Pancreas (tissue), 10 donors: ENCODE measurements at regions not wholly inside any gene's neighbourhood (a gene's known extent, or its start where the extent isn't known, plus 50 kb on each side); places are given as distances from the start of the nearest gene placed in this dataset.

Source experiments
- ATAC-seq, 4 donors: fragments of 200-7000 bp; cut with Tn5 transposase; one replicate each; pipeline versions ENCODE4 v1.8.0 to v1.9.1; 2020; ENCODE audit warnings: mild to moderate bottlenecking in 4 of 4, moderate library complexity in 4 of 4
- DNase-seq, 6 donors: peaks; one replicate each; pipeline ENCODE4 v3.0.0-alpha.2; 2020
- FAIRE-seq: peaks from 2 replicates; lab custom pipeline; 2012; peaks lifted over from hg19 to GRCh38; lab: Jason Lieb, UNC
- H3K27ac ChIP-seq, 4 donors: fragments of 200-600 bp; sonication (generic); 1 replicate in 3 of 4; 2 replicates in 1 of 4; pipeline versions ENCODE4 v1.5.0 to v1.8.0; 2020
- H3K27me3 ChIP-seq, 4 donors: fragments of 200-600 bp; one replicate each; pipeline ENCODE4 v1.8.0; 2021
- H3K36me3 ChIP-seq, 3 donors: fragments of 200-600 bp; sonication (generic) in 1 of 3; one replicate each; pipeline versions ENCODE4 v1.5.0 to v1.8.0; 2020 to 2021
- H3K4me1 ChIP-seq, 3 donors: fragments of 200-600 bp; one replicate each; pipeline ENCODE4 v1.8.0; 2021
- H3K4me3 ChIP-seq, 4 donors: fragments of 200-600 bp; sonication (generic) in 2 of 4; one replicate each; pipeline versions ENCODE4 v1.5.0 to v1.8.0; 2020 to 2021
- H3K9me3 ChIP-seq, 4 donors: fragments of 200-600 bp; one replicate each; pipeline ENCODE4 v1.8.0; 2021
- WGBS, 2 donors: extraction: QIAGEN DNeasy Blood & Tissue Kit; methylation state at CpG; one replicate each; pipeline ENCODE4 v1.1.7; 2013; 5-methylcytosine and 5-hydroxymethylcytosine counted together
- intact Hi-C, 3 donors: fragments of 100-400 bp; cut with DNase I; formaldehyde crosslinking; loops; one replicate each; pipeline versions ENCODE4 v1.11.1 to v1.14.2; 2022
- TF ChIP-seq, protein P1 (sequence below), 4 donors: fragments of 200-600 bp; sonication (generic) in 3 of 4; IDR thresholded peaks; one replicate each; pipeline versions ENCODE4 v1.5.0 to v1.8.0; 2021; ENCODE audit warnings: antibody characterized with exemption in 4 of 4
- donor health status: healthy with polysubstance abuse.
- donor health status: DM: no; HTN: no; CAD: no; lungs with moderate emphysema.
- donor health status: DM: no; HTN: no; CAD: no.
- donor health status: control.
- donor health status: control.
- donor health status: Bipolar disorder and iron deficiency.
- donor health status: DM: yes; HTN: yes; CAD: no.
- donor health status: DM: no; HTN: no; CAD: no.
- donor health status: DM: no; HTN: no; CAD: no.
- donor health status: DM: yes; HTN: yes; CAD: no.

DNA sequence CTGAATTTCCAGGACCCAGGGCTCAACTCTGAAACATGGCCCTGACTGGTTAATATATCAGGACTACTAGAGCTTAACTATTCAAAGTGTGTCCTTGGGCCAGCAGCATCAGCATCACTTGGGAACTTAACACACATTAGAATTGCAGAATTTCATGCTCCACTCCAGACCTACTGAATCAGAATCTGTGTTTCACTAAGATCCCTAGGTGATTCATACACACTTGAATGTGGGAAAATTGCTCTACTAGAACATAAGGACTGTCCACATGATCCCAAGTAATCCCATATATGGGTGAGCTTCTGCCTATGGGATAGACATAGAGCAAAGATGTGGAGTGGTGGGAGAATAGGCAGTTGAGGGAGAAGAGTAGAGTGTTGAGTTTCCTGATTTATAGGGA, 192.5 kb upstream of the CLNK start:
- Histone ChIP-seq H3K4me1 (no peaks in the 10 kb centered on the region), H3K27ac (no peak overlapping the region), H3K27me3 (no peaks in the 10 kb centered on the region), H3K36me3 (no peaks in the 10 kb centered on the region), H3K4me3 (no peak overlapping the region), H3K9me3 (no peaks in the 10 kb centered on the region)
- no peak for ATAC-seq
- FAIRE-seq: no peak
- intact Hi-C loops: no loop called here
- no peak for DNase-seq
- TF ChIP-seq, protein P1, sequence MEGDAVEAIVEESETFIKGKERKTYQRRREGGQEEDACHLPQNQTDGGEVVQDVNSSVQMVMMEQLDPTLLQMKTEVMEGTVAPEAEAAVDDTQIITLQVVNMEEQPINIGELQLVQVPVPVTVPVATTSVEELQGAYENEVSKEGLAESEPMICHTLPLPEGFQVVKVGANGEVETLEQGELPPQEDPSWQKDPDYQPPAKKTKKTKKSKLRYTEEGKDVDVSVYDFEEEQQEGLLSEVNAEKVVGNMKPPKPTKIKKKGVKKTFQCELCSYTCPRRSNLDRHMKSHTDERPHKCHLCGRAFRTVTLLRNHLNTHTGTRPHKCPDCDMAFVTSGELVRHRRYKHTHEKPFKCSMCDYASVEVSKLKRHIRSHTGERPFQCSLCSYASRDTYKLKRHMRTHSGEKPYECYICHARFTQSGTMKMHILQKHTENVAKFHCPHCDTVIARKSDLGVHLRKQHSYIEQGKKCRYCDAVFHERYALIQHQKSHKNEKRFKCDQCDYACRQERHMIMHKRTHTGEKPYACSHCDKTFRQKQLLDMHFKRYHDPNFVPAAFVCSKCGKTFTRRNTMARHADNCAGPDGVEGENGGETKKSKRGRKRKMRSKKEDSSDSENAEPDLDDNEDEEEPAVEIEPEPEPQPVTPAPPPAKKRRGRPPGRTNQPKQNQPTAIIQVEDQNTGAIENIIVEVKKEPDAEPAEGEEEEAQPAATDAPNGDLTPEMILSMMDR (IDR thresholded peaks at IDR 0.05): no peak

DNA sequence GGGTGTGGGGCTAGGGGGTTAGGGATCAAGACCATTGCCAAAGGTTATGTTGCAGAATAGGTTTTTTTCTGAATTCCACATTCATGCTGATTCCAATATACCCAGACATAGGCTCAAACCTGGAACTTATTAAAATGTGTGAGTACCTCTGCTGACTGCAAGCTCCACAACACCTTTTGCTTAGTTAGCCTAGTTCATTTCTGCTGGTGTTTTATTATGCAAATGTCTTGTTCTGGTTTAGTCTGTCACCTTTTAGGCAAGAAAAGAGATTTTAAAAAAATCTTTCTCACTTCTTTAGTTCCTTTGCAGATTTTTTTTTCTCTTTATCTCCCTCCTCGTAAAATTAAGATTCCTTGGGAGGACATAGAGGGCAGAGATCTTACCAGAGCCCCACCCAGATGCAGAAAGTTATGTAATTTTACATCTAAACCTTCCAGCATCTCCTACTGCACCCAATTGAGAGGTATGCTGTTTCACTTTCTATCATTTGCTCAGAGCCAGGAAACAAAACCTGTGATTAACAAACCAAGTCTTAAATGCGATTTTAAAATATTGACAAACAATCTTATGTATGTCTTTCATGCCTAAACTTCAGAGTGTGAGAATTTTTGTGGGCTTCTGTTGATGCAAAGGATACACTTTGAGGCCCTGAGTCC, 190.7 kb upstream of the CLNK start:
- FAIRE-seq (no peak), ATAC-seq (no peak), DNase-seq (no peak)
- no peak overlapping the region for H3K4me3 ChIP-seq
- no peaks in the 10 kb centered on the region for H3K9me3 ChIP-seq
- no peaks in the 10 kb centered on the region for H3K4me1 ChIP-seq
- H3K36me3 ChIP-seq: no peaks in the 10 kb centered on the region
- 56 to 59% methylated on average over 2 of the region's 2 CpGs for WGBS, 2 donors
- intact Hi-C loops: no loop called here
- H3K27ac ChIP-seq: no peak overlapping the region
- TF ChIP-seq, protein P1 (IDR thresholded peaks at IDR 0.05): no peak
- no peaks in the 10 kb centered on the region for H3K27me3 ChIP-seq

DNA sequence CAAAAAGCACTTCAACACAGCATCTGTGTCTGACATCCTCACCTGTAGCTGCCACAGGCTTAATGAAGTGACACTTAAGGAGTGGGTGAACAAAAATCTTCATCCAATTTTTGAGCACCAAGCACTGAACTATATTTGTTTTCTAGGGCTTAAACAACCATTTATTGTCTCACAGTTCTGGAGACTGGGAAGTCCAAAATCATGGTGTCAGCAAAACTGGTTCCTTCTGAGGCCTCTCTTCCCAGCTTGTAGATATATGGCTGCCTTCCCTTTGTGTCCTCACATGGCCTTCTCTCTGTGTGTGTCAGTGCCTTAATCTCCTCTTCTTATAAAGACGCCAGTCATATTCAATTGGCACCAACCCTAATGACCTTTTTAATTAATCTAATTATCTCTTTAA, 189.2 kb upstream of the CLNK start:
- ATAC-seq (no peak), DNase-seq (no peak), FAIRE-seq (no peak)
- H3K4me3 ChIP-seq: no peak overlapping the region
- H3K4me1 ChIP-seq: no peaks in the 10 kb centered on the region
- TF ChIP-seq, protein P1 (IDR thresholded peaks at IDR 0.05): no peak
- no peaks in the 10 kb centered on the region for H3K27me3 ChIP-seq
- WGBS, 2 donors: 52 to 55% methylated on average over 1 of the region's 1 CpG
- no peaks in the 10 kb centered on the region for H3K9me3 ChIP-seq
- H3K36me3 ChIP-seq: no peaks in the 10 kb centered on the region
- intact Hi-C loops: no loop called here
- no peak overlapping the region for H3K27ac ChIP-seq

DNA sequence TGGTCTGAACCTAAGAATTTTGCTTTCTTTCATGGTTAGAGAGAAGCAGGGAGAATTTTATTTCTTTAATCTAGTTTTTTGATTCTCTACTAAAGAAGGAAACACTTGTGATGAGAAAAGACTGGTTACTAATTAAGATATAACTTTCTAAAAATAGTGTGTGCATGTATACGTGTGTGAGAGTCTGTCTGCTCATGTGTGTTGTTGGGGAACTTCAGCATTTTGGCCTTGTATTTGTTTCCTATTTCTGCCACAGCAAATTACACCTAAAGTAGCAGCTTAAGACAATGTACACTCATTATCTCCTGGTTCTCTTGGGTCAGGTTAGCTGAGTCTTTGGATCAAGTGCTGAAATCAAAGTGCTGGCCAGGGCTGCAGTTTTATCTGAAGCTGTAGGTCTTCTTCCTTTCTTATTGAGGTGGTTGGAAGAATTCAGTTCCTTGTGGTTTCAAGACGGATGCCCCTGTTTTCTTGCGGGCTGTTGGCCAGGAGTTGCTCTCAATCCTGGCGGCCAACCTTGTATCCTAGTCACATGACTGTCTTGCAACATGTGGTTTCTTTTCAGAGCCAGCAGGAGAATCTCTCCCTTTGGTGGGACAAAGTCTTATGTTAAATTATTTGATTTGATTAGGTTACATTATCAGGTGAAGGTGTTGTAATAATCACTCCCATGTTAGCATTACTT, 188.4 kb upstream of the CLNK start:
- H3K36me3 ChIP-seq: no peaks in the 10 kb centered on the region
- H3K27me3 ChIP-seq: no peaks in the 10 kb centered on the region
- WGBS, 2 donors: 46 to 69% methylated on average over 4 of the region's 4 CpGs
- no peak overlapping the region for H3K27ac ChIP-seq
- DNase-seq (no peak), FAIRE-seq (no peak), ATAC-seq (no peak)
- H3K9me3 ChIP-seq: no peaks in the 10 kb centered on the region
- TF ChIP-seq, protein P1 (IDR thresholded peaks at IDR 0.05): no peak
- intact Hi-C loops: no loop called here
- no peaks in the 10 kb centered on the region for H3K4me1 ChIP-seq
- H3K4me3 ChIP-seq: no peak overlapping the region

DNA sequence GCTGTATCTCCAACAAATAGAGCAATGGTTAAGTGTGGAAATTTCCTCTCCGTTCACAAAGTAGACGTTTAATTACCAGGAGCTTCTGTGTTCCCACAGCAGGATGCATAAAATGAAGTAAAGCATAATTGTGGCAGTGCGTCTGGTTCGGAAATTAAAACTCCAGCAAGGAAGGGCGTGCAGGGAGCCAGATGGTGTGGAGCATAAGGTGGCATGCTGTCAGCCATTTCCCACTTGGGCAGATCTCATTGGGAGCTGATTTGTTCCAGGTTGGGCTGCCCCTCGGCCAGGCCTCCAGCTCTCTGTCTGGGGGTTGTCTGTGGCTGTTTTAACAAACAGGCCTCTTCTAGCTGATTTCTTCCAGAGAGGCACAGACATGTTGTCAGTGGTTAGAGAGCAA, 182.1 kb upstream of the CLNK start:
- intact Hi-C loops: no loop called here
- H3K4me1 ChIP-seq: no peaks in the 10 kb centered on the region
- no peaks in the 10 kb centered on the region for H3K36me3 ChIP-seq
- H3K4me3 ChIP-seq: no peak overlapping the region
- H3K9me3 ChIP-seq: no peaks in the 10 kb centered on the region
- FAIRE-seq (no peak), DNase-seq (no peak), ATAC-seq (no peak)
- WGBS, 2 donors: 45 to 49% methylated on average over 6 of the region's 6 CpGs
- no peak overlapping the region for H3K27ac ChIP-seq
- H3K27me3 ChIP-seq: no peaks in the 10 kb centered on the region
- TF ChIP-seq, protein P1 (IDR thresholded peaks at IDR 0.05): no peak
